ENCODE measurements at regions not wholly inside any gene's neighbourhood (a gene's known extent, or its start where the extent isn't known, plus 50 kb on each side); places are given as distances from the start of the nearest gene placed in this dataset.

DNA sequence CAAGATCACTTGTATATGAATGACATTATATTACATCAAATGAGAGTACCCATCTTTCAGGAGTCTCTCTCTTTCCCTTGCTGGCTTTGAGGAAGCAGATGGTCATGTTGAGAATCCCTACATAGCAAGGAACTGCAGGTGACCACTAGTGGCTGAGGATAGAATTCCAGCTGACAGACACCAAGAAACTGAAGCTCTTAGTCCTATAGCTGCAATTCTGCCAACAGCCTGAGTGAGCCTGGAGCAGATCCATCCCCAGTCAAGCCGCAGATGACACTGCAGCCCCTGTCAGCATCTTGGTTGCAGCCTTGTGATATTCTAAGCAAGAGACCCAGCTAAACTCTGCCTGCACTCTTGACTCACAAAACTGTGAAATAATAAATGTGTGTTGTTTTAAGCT lies 531.5 kb downstream of the CSNK1G3 start (continued):
- TF ChIP-seq KLF16 (CRISPR knock-in tag; IDR thresholded peaks at IDR 0.05) = no peak

DNA sequence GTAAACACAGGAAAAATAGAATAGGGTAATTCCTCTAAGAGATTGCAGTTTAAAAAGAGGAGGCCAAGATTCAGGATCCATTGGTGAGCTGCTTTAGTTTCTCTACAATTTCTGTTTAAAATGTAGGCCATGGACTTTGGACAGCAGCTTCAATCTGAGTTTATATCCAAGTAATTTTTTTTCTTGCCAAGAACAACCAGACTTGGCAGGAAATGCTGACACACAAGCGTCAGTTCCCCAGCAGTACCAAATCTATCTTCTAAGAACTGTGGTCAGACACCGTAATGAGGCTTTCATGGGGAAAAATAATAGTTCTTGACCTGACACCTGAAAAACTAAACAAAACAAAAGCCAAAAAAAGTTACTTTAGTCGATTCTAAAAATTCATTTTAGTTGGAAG lies 528.8 kb downstream of the CSNK1G3 start:
- no TSS peak for BruUV-seq (replicated peaks)
- Histone ChIP-seq H3K4me1 (ENCODE audit: insufficient read depth, low read length) (no peaks in the 10 kb centered on the region), H4K20me1 (ENCODE audit: insufficient read depth, low read length) (no peaks in the 10 kb centered on the region), H3K9ac (ENCODE audit: insufficient read depth, low read depth, low read length) (no peak overlapping the region), H3K4me3 (replicated peaks in 1 of 3; ENCODE audit: insufficient read depth in 1 of 3, low read depth in 2 of 3, low read length in 3 of 3) (no peak overlapping the region), H3K9me3 (ENCODE audit: low read length) (peaks cover 14% of the 10 kb centered on the region; the same call in 1 of the 2 replicates), H3K36me3 (replicated peaks in 1 of 2; ENCODE audit: control insufficient read depth in 1 of 2, insufficient read depth in 2 of 2, low read length in 2 of 2) (no peaks in the 10 kb centered on the region), H3K4me2 (ENCODE audit: low read depth, low read length) (no peak overlapping the region), H3K79me2 (ENCODE audit: insufficient read depth, low read length) (no peaks in the 10 kb centered on the region), H3K27me3 (ENCODE audit: control insufficient read depth in 1 of 2, insufficient read depth in 2 of 2, low read length in 2 of 2) (no peaks in the 10 kb centered on the region), H3K27ac (ENCODE audit: extremely low read length, insufficient read depth, low read length) (no peak overlapping the region), H2AFZ (ENCODE audit: low read length) (no peak overlapping the region)
- no peak for FAIRE-seq
- no peak for ATAC-seq
- DNase-seq (ENCODE audit: low spot score) = no peak
- CTCF ChIA-PET (ENCODE audit: low intra/inter-chr PET ratio, low total read pairs) = no interaction called here
- intact Hi-C loops (cut with micrococcal nuclease; ENCODE audit: unreplicated experiment) = no loop called here
- in situ Hi-C loops (cut with HindIII; ENCODE audit: extremely low pct_ligation_motif_present, low pct_unique_long_range_greater_than_20kb) = no loop called here
- WGBS (ENCODE audit: low lambda C conversion rate) = 39% methylated on average over 3 of the region's 3 CpGs
- POLR2A ChIA-PET = interaction anchor here (0.6 kb wide), 1 partner anchor 11 kb away, joined by 3 read pairs; no protein-coding TSS in a partner anchor
- TF ChIP-seq ZNF431 (CRISPR knock-in tag; IDR thresholded peaks at IDR 0.05; ENCODE audit: borderline replicate concordance, low read depth) (no peak), NFE2L1 (CRISPR knock-in tag; IDR thresholded peaks at IDR 0.05; ENCODE audit: borderline replicate concordance) (no peak), ELF4 (CRISPR knock-in tag; IDR thresholded peaks at IDR 0.05; ENCODE audit: borderline replicate concordance) (no peak), POLR2AphosphoS2 (IDR thresholded peaks at IDR 0.05; ENCODE audit: low read depth, low read length) (no peak), ZNF549 (CRISPR knock-in tag; IDR thresholded peaks at IDR 0.05) (no peak), THAP11 (CRISPR knock-in tag; IDR thresholded peaks at IDR 0.05) (no peak), MLXIP (CRISPR knock-in tag; IDR thresholded peaks at IDR 0.05; ENCODE audit: borderline replicate concordance) (no peak), SYNCRIP (IDR thresholded peaks at IDR 0.05; ENCODE audit: insufficient read depth, low read depth, low read length) (no peak)
- TF ChIP-seq, protein P1, sequence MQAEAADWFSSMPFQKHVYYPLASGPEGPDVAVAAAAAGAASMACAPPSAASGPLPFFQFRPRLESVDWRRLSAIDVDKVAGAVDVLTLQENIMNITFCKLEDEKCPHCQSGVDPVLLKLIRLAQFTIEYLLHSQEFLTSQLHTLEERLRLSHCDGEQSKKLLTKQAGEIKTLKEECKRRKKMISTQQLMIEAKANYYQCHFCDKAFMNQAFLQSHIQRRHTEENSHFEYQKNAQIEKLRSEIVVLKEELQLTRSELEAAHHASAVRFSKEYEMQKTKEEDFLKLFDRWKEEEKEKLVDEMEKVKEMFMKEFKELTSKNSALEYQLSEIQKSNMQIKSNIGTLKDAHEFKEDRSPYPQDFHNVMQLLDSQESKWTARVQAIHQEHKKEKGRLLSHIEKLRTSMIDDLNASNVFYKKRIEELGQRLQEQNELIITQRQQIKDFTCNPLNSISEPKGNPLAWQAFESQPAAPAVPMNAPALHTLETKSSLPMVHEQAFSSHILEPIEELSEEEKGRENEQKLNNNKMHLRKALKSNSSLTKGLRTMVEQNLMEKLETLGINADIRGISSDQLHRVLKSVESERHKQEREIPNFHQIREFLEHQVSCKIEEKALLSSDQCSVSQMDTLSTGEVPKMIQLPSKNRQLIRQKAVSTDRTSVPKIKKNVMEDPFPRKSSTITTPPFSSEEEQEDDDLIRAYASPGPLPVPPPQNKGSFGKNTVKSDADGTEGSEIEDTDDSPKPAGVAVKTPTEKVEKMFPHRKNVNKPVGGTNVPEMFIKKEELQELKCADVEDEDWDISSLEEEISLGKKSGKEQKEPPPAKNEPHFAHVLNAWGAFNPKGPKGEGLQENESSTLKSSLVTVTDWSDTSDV (CRISPR knock-in tag; IDR thresholded peaks at IDR 0.05) = no peak
- TF ChIP-seq, protein P2, sequence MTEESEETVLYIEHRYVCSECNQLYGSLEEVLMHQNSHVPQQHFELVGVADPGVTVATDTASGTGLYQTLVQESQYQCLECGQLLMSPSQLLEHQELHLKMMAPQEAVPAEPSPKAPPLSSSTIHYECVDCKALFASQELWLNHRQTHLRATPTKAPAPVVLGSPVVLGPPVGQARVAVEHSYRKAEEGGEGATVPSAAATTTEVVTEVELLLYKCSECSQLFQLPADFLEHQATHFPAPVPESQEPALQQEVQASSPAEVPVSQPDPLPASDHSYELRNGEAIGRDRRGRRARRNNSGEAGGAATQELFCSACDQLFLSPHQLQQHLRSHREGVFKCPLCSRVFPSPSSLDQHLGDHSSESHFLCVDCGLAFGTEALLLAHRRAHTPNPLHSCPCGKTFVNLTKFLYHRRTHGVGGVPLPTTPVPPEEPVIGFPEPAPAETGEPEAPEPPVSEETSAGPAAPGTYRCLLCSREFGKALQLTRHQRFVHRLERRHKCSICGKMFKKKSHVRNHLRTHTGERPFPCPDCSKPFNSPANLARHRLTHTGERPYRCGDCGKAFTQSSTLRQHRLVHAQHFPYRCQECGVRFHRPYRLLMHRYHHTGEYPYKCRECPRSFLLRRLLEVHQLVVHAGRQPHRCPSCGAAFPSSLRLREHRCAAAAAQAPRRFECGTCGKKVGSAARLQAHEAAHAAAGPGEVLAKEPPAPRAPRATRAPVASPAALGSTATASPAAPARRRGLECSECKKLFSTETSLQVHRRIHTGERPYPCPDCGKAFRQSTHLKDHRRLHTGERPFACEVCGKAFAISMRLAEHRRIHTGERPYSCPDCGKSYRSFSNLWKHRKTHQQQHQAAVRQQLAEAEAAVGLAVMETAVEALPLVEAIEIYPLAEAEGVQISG (CRISPR knock-in tag; IDR thresholded peaks at IDR 0.05) = no peak
